ENCODE measurements at regions not wholly inside any gene's neighbourhood (a gene's known extent, or its start where the extent isn't known, plus 50 kb on each side); places are given as distances from the start of the nearest gene placed in this dataset.

GRCh38 chrX:94676285-94676684, 1002.3 kb downstream of the FAM133A start:
- TF ChIP-seq, protein P1, sequence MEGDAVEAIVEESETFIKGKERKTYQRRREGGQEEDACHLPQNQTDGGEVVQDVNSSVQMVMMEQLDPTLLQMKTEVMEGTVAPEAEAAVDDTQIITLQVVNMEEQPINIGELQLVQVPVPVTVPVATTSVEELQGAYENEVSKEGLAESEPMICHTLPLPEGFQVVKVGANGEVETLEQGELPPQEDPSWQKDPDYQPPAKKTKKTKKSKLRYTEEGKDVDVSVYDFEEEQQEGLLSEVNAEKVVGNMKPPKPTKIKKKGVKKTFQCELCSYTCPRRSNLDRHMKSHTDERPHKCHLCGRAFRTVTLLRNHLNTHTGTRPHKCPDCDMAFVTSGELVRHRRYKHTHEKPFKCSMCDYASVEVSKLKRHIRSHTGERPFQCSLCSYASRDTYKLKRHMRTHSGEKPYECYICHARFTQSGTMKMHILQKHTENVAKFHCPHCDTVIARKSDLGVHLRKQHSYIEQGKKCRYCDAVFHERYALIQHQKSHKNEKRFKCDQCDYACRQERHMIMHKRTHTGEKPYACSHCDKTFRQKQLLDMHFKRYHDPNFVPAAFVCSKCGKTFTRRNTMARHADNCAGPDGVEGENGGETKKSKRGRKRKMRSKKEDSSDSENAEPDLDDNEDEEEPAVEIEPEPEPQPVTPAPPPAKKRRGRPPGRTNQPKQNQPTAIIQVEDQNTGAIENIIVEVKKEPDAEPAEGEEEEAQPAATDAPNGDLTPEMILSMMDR (IDR thresholded peaks at IDR 0.05) = no peak
- no peak for TF ChIP-seq POLR2A (IDR thresholded peaks at IDR 0.05)
